ENCODE measurements at regions not wholly inside any gene's neighbourhood (a gene's known extent, or its start where the extent isn't known, plus 50 kb on each side); places are given as distances from the start of the nearest gene placed in this dataset.

DNA sequence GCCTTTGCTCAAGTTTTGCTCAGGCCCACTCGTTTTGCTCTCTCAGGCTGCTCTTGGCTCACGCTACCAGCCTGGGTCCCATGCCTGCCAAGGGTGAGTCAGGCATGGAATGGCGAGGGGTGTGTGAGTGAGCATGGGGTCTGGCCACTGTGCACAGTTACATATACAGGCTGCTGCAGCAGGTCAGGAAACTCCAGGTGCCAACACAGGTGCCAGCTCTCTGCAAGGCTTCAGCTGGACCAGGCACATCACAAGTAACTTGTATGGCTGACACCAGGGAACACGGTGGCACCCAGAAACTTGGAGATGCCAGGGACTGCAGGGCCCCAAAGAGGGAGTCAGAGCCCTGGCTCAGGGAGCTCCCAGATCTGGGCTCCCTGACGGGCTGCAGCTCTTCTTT is 146.8 kb downstream of the BTBD3 start:
- TF ChIP-seq, protein P1, sequence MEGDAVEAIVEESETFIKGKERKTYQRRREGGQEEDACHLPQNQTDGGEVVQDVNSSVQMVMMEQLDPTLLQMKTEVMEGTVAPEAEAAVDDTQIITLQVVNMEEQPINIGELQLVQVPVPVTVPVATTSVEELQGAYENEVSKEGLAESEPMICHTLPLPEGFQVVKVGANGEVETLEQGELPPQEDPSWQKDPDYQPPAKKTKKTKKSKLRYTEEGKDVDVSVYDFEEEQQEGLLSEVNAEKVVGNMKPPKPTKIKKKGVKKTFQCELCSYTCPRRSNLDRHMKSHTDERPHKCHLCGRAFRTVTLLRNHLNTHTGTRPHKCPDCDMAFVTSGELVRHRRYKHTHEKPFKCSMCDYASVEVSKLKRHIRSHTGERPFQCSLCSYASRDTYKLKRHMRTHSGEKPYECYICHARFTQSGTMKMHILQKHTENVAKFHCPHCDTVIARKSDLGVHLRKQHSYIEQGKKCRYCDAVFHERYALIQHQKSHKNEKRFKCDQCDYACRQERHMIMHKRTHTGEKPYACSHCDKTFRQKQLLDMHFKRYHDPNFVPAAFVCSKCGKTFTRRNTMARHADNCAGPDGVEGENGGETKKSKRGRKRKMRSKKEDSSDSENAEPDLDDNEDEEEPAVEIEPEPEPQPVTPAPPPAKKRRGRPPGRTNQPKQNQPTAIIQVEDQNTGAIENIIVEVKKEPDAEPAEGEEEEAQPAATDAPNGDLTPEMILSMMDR (IDR thresholded peaks at IDR 0.05; ENCODE audit: low read depth, low read length, missing control alignments) = no peak
- DNase-seq (ENCODE audit: extremely low read depth, low read depth) = no peak
- no peak overlapping the region for H3K4me3 ChIP-seq (replicated peaks; ENCODE audit: low read depth, low read length)

DNA sequence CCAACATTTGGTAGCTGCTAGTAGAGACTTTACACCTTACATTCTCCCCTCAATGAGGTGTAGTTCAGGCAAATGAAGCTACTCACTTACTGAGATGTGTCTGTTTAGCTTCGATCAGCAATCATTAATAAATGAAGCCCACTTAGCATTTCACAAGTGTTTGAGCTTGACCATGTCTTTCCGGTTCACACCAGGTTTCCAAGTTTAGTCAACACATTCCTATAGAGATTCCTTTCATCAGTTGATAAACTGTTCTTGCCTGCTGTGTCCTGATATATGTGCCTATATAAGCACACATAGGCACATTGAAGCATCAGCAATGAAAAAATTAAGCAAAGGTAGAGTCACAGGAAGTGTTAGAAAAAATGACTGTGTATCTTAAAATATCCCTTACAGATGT is 150.0 kb downstream of the BTBD3 start:
- no peak for DNase-seq (ENCODE audit: extremely low read depth, low read depth)
- no peak overlapping the region for H3K4me3 ChIP-seq (replicated peaks; ENCODE audit: low read depth, low read length)
- TF ChIP-seq, protein P1 (IDR thresholded peaks at IDR 0.05; ENCODE audit: low read depth, low read length, missing control alignments) = no peak

DNA sequence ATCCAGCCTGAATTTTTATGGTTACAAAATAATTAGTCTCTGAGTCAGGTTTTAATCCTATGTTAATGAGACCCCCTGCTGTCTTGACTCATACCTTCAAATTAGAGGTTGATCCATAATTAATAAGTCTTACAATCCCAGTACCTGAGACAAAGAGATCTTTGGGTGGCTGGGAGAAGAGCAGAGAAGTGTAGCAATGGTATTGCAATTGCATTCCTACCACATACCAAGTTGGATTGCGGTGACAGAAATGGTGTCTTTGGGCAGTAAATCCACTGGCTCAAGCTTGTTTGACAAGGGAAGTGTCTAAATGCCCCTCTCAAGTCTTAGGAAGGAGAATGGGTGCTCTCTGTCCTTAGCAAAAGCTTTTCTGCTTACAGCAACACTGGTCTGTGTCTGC is 150.4 kb downstream of the BTBD3 start:
- no peak overlapping the region for H3K4me3 ChIP-seq (replicated peaks; ENCODE audit: low read depth, low read length)
- DNase-seq (ENCODE audit: extremely low read depth, low read depth) = no peak
- TF ChIP-seq, protein P1 (IDR thresholded peaks at IDR 0.05; ENCODE audit: low read depth, low read length, missing control alignments) = no peak

DNA sequence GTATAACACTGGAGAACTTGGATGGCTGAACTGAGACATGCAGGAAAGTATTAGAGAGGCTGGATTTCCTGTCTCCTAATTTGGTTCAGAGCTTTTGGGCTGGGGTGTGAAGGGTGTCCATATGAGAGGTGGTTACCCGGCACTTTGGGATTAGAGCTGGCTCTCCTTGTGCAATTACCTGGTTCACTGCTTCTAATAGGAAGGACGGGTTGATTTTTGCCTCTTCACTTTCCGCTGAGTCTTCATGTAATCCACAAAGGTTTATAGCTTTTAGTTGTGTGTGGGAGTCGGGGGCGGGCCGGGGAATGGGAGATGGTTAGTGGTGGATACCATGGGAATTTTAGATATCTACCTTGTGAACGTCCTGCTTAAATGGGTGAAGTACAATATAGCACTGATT is 151.5 kb downstream of the BTBD3 start:
- no peak overlapping the region for H3K4me3 ChIP-seq (replicated peaks; ENCODE audit: low read depth, low read length)
- TF ChIP-seq, protein P1 (IDR thresholded peaks at IDR 0.05; ENCODE audit: low read depth, low read length, missing control alignments) = no peak
- no peak for DNase-seq (ENCODE audit: extremely low read depth, low read depth)

DNA sequence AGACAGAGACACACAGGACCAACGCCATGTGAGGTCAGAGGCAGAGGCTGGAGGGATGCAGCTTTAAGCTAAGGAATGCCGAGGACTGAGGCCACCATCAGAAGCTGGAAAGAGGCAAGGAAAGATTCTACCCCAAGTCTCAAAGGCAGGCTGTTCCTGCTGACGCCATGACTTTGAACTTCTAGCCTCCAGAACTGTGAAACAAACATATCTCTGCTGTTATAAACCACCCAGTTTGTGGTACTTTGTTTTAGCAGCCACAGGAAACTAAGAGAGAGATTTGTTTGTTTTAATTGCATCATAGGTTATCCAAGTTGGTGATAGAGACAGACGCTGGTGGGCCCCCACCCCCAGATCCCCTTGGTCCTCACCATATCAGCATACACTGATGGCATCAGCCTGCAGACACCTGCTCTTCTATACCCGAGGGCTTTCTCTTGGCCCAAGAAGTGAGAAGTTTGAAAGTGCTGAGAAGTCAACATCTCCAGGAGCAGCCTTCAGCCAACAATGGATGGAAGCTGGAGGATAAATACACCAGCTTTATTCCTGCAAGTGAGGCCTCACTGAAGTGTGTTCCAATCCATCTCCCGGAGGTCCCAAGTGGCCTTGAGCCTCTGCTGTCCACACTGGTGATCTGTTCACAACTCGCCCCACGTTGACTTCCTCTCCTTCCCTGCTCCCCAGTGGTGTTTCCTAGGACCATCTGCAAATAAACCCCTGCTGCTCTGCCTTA is 154.7 kb downstream of the BTBD3 start:
- no peak for DNase-seq (ENCODE audit: extremely low read depth, low read depth)
- TF ChIP-seq, protein P1 (IDR thresholded peaks at IDR 0.05; ENCODE audit: low read depth, low read length, missing control alignments) = no peak
- H3K4me3 ChIP-seq (replicated peaks; ENCODE audit: low read depth, low read length) = no peak overlapping the region

DNA sequence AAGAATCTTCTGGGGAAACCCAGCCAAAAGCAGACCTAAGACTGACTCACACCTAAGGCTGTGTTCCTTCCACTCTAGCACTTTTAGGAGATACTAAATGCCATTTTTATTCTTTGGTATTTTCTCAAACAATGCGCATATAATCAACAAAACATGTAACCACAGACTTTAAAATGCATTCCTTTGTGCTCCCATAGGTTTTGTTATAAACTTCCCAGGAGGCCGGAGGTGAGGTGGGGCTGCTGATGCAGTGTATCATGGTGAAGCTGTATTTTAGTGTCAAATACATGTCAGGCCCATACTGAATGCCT is 155.2 kb downstream of the BTBD3 start:
- no peak overlapping the region for H3K4me3 ChIP-seq (replicated peaks; ENCODE audit: low read depth, low read length)
- TF ChIP-seq, protein P1 (IDR thresholded peaks at IDR 0.05; ENCODE audit: low read depth, low read length, missing control alignments) = no peak
- peak; percentile 14 for DNase-seq (ENCODE audit: extremely low read depth, low read depth)

DNA sequence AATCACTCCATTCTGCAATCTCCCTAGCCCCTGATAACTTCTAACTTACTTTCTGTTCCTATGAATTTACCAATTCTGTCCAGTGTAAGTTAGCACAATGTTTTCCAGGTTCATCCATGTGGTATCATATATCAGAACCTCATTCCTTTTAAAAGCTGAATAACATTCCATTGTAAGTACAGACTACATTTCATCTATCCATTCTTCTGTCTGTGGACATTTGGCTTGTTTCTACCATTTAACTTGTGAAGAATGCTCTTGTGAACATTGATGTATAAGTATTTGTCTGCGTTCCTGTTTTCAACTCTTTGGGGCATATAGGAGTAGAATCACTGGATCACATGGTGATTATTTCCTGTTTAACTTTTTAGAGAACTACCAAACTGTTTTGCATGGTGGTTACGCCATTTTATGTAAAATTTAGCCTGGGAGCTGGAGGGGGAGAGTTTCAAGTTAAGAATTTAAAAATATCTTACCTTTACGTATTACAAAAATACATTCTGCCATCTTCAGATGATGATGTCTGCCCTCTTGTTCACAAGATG is 156.5 kb downstream of the BTBD3 start:
- no peak for DNase-seq (ENCODE audit: extremely low read depth, low read depth)
- no peak overlapping the region for H3K4me3 ChIP-seq (replicated peaks; ENCODE audit: low read depth, low read length)
- TF ChIP-seq, protein P1 (IDR thresholded peaks at IDR 0.05; ENCODE audit: low read depth, low read length, missing control alignments) = no peak
